GM23338 (cell line): ENCODE measurements at regions not wholly inside any gene's neighbourhood (a gene's known extent, or its start where the extent isn't known, plus 50 kb on each side); places are given as distances from the start of the nearest gene placed in this dataset.

Source experiments
- ATAC-seq: fragments of 200-7000 bp; cut with Tn5 transposase; 3 replicates; pipeline ENCODE4 v1.9.1; 2020
- DNase-seq: peaks from one replicate; pipeline ENCODE4 v3.0.0-alpha.2; 2015; ENCODE audit warnings: low spot score
- H2AFZ ChIP-seq: fragments of 200-600 bp; sonication (generic); 2 replicates; pipeline ENCODE4 v1.8.0; 2016; ENCODE audit warnings: antibody characterized with exemption, mild to moderate bottlenecking, moderate library complexity
- H3F3A ChIP-seq: fragments of 200-600 bp; sonication (generic); replicated peaks from 2 replicates; pipeline ENCODE4 v1.8.0; 2017; ENCODE audit warnings: antibody characterized with exemption, mixed run types, low read depth
- H3K27ac ChIP-seq: fragments of 200-600 bp; sonication (generic); 2 replicates; pipeline ENCODE4 v1.6.1; 2016; ENCODE audit warnings: low read depth
- H3K27me3 ChIP-seq: fragments of 200-600 bp; sonication (generic); 2 replicates; pipeline ENCODE4 v1.8.0; 2016; ENCODE audit warnings: mild to moderate bottlenecking, mixed run types, moderate library complexity; ENCODE audit not compliant: insufficient read depth
- H3K36me3 ChIP-seq: fragments of 200-600 bp; sonication (generic); 2 replicates; pipeline ENCODE4 v1.8.0; 2016; ENCODE audit warnings: mild to moderate bottlenecking; ENCODE audit not compliant: insufficient read depth
- H3K4me1 ChIP-seq: fragments of 200-600 bp; sonication (generic); 2 replicates; pipeline ENCODE4 v1.8.0; 2016; ENCODE audit warnings: mild to moderate bottlenecking, moderate library complexity; ENCODE audit not compliant: insufficient read depth
- H3K4me2 ChIP-seq: fragments of 200-600 bp; sonication (generic); 2 replicates; pipeline ENCODE4 v1.7.1; 2017; ENCODE audit warnings: mixed run types
- H3K4me3 ChIP-seq: fragments of 200-600 bp; sonication (generic); 2 replicates; pipeline ENCODE4 v1.6.1; 2016; ENCODE audit warnings: mixed run types
- H3K79me2 ChIP-seq: fragments of 200-600 bp; sonication (generic); replicated peaks from 2 replicates; pipeline ENCODE4 v1.8.0; 2017; ENCODE audit warnings: mild to moderate bottlenecking; ENCODE audit not compliant: insufficient read depth
- H3K9me2 ChIP-seq: fragments of 200-600 bp; sonication (generic); 2 replicates; pipeline ENCODE4 v1.8.0; 2017; ENCODE audit not compliant: insufficient read depth
- H4K20me1 ChIP-seq: fragments of 200-600 bp; sonication (generic); replicated peaks from 2 replicates; pipeline ENCODE4 v1.8.0; 2017; ENCODE audit warnings: mild to moderate bottlenecking; ENCODE audit not compliant: insufficient read depth
- H3K27ac Mint-ChIP-seq: 2 replicates; pipeline ENCODE4 v1.8.0; 2020; ENCODE audit warnings: inconsistent platforms, mild to moderate bottlenecking, moderate library complexity, mixed read lengths
- H3K27me3 Mint-ChIP-seq: 3 replicates; pipeline ENCODE4 v1.8.0; 2022; ENCODE audit warnings: low read depth, mild to moderate bottlenecking, moderate library complexity, mixed read lengths, inconsistent platforms; ENCODE audit not compliant: insufficient read depth, poor library complexity
- H3K36me3 Mint-ChIP-seq: 3 replicates; pipeline ENCODE4 v1.8.0; 2021; ENCODE audit warnings: low read depth, mild to moderate bottlenecking, inconsistent platforms, moderate library complexity, mixed read lengths
- H3K4me1 Mint-ChIP-seq: 3 replicates; pipeline ENCODE4 v1.8.0; 2020; ENCODE audit warnings: mild to moderate bottlenecking, inconsistent platforms, mixed read lengths
- H3K4me3 Mint-ChIP-seq: 3 replicates; pipeline ENCODE4 v1.8.0; 2021; ENCODE audit warnings: moderate library complexity, mild to moderate bottlenecking, inconsistent platforms, mixed read lengths
- H3K9me3 Mint-ChIP-seq: 3 replicates; pipeline ENCODE4 v1.8.0; 2020; ENCODE audit warnings: moderate library complexity, mild to moderate bottlenecking, inconsistent platforms, mixed read lengths
- CREB1 ChIP-seq: fragments of 250-450 bp; sonication (Bioruptor Pico); IDR thresholded peaks from 2 replicates; pipeline ENCODE4 v1.5.0; 2020; ENCODE audit warnings: low read depth, mild to moderate bottlenecking, moderate library complexity
- CTCF ChIP-seq, 2 experiments: fragments of 200-600 bp in 1 of 2; sonication (generic) in 1 of 2; conservative IDR thresholded peaks; 2 replicates each; pipeline versions ENCODE4 v1.5.1 to v1.6.1; 2016 to 2017; ENCODE audit warnings: antibody characterized with exemption in 2 of 2, low read depth in 2 of 2, mild to moderate bottlenecking in 2 of 2, moderate library complexity in 1 of 2
- ETS1 ChIP-seq: IDR thresholded peaks from 2 replicates; pipeline ENCODE4 v1.6.1; 2016; ENCODE audit warnings: antibody characterized with exemption
- EZH2 ChIP-seq: fragments of 200-600 bp; sonication (generic); IDR thresholded peaks from one replicate; pipeline ENCODE4 v1.8.0; 2017; ENCODE audit warnings: antibody characterized with exemption, mild to moderate bottlenecking, low read depth; ENCODE audit not compliant: unreplicated experiment
- EZH2phosphoT487 ChIP-seq: fragments of 200-600 bp; sonication (generic); IDR thresholded peaks from one replicate; pipeline ENCODE4 v1.8.1; 2018; ENCODE audit warnings: antibody characterized with exemption; ENCODE audit not compliant: unreplicated experiment
- JUNB ChIP-seq: IDR thresholded peaks from one replicate; pipeline ENCODE4 v1.6.1; 2016; ENCODE audit warnings: antibody characterized with exemption; ENCODE audit not compliant: unreplicated experiment
- NANOG ChIP-seq: IDR thresholded peaks from 2 replicates; pipeline ENCODE4 v1.6.1; 2016; ENCODE audit warnings: antibody characterized with exemption, borderline replicate concordance
- POLR2AphosphoS5 ChIP-seq: IDR thresholded peaks from 2 replicates; pipeline ENCODE4 v1.6.1; 2016; ENCODE audit warnings: antibody characterized with exemption, low read depth
- REST ChIP-seq: IDR thresholded peaks from one replicate; pipeline ENCODE4 v1.6.1; 2018; ENCODE audit warnings: antibody characterized with exemption; ENCODE audit not compliant: unreplicated experiment
- STAT1 ChIP-seq: IDR thresholded peaks from one replicate; pipeline ENCODE4 v1.6.1; 2016; ENCODE audit warnings: antibody characterized with exemption; ENCODE audit not compliant: unreplicated experiment
- ZNF114 ChIP-seq: fragments of 250-450 bp; sonication (Bioruptor Pico); IDR thresholded peaks from 2 replicates; pipeline ENCODE4 v1.5.0; 2020; ENCODE audit warnings: mild to moderate bottlenecking, moderate library complexity
- ZNF331 ChIP-seq: fragments of 250-450 bp; sonication (Bioruptor Pico); IDR thresholded peaks from 2 replicates; pipeline ENCODE4 v1.5.0; 2020; ENCODE audit warnings: low read depth, mild to moderate bottlenecking, moderate library complexity
- ZNF462 ChIP-seq: fragments of 250-450 bp; sonication (Bioruptor Pico); IDR thresholded peaks from 2 replicates; pipeline ENCODE4 v1.5.0; 2020; ENCODE audit warnings: mild to moderate bottlenecking, moderate library complexity

- 0 out of 2 replicates have a peak, but pooled peaks cover 4% of the 10 kb centered on the region for H3K9me2 ChIP-seq
- no peaks in the 10 kb centered on the region for H3K36me3 ChIP-seq
- ATAC-seq (no peak), DNase-seq (no peak)
- peaks cover 2% of the 10 kb centered on the region for H3K27me3 Mint-ChIP-seq
- H3K27ac Mint-ChIP-seq = no peak overlapping the region
- TF ChIP-seq POLR2AphosphoS5 (no peak), REST (no peak), ZNF462 (CRISPR knock-in tag) (no peak), STAT1 (no peak), CREB1 (no peak), EZH2phosphoT487 (no peak), EZH2 (no peak), CTCF (conservative IDR thresholded peaks at IDR 0.05; ENCODE audit: low read depth in 2 of 2) (no peak), JUNB (no peak), ZNF114 (no peak), NANOG (no peak), ZNF331 (CRISPR knock-in tag) (no peak), ETS1 (no peak)
- H3K36me3 Mint-ChIP-seq = no peaks in the 10 kb centered on the region
- no peaks in the 10 kb centered on the region for H3K79me2 ChIP-seq
- no peaks in the 10 kb centered on the region for H3K9me3 Mint-ChIP-seq
- H3K4me3 ChIP-seq = no peak overlapping the region
- no peaks in the 10 kb centered on the region for H3F3A ChIP-seq
- no peak overlapping the region for H3K4me3 Mint-ChIP-seq
- H3K4me1 ChIP-seq = peaks cover 13% of the 10 kb centered on the region
- no peak overlapping the region for H3K4me2 ChIP-seq
- H2AFZ ChIP-seq = 0 out of 2 replicates have a peak overlapping the region, but pooled peaks have one; percentile 18
- H4K20me1 ChIP-seq = no peaks in the 10 kb centered on the region
- no peak overlapping the region for H3K27ac ChIP-seq
- H3K27me3 ChIP-seq = no peaks in the 10 kb centered on the region
- H3K4me1 Mint-ChIP-seq = peaks cover 18% of the 10 kb centered on the region
Observed at GRCh38 chr3:170701696-170702678, 116.1 kb upstream of the SLC7A14 start.
